Coronary artery (tissue), 2 donors: ENCODE measurements at regions not wholly inside any gene's neighbourhood (a gene's known extent, or its start where the extent isn't known, plus 50 kb on each side); places are given as distances from the start of the nearest gene placed in this dataset.
"Not testable (repeated sequence)": the region's sequence is repeated elsewhere in the genome, so short reads cannot be mapped to it uniquely, and the experiment has no call there.

Source experiments
- DNase-seq: peaks from one replicate; pipeline ENCODE4 v3.0.0-alpha.2; 2017; ENCODE audit warnings: low spot score
- H3K27ac ChIP-seq, 2 donors: fragments of 200-600 bp; sonication (generic); one replicate each; pipeline ENCODE4 v1.5.1; 2016 to 2019
- H3K4me3 ChIP-seq: fragments of 200-600 bp; sonication (generic); 2 replicates; pipeline ENCODE4 v1.5.1; 2016; ENCODE audit warnings: mild to moderate bottlenecking, moderate library complexity
- TF ChIP-seq, protein P1 (sequence below): fragments of 200-600 bp; sonication (generic); IDR thresholded peaks from one replicate; pipeline ENCODE4 v1.5.1; 2019; ENCODE audit warnings: antibody characterized with exemption

DNA sequence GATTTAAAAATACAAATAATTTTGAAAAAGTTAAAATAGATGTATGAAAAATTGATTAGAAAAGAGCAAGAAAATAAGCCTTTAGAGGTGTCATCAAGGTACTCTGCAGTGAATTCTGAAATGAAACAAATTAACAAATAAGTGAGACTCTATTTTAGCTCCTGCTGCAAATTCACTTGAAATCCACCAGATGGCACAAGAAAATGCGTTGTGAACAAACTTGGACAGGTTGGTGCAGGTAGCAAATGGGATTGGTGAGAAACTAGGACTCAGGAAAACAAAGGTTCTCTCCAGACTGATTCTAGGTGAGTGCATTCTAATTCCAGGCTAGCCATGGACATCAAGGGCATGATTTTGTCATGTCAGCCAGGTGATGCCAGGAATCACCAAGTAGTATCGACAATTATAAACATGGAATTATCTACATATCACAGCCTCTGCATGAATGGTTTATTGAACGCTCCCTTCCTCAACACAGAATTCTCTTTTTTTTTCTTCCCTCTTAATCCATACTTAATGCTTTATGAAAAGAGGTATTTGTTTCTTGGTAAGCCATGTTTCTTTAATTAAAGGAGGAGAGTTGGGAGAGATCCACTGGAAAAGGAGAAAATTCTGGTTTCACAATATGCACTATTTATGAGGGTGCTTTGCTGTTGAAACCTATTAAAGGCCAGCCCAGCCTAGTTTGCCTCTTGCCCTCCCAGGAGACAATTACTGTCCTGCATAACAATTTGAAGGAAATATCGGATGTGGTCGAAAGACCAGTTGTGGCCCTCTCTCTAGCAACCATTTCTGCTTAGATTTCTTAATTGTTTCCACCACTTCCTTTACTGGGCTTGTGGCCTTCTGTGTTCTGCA lies 118.1 kb downstream of the ZNF365 start:
- Histone ChIP-seq H3K4me3 (no peak overlapping the region), H3K27ac (no peak overlapping the region)
- TF ChIP-seq, protein P1, sequence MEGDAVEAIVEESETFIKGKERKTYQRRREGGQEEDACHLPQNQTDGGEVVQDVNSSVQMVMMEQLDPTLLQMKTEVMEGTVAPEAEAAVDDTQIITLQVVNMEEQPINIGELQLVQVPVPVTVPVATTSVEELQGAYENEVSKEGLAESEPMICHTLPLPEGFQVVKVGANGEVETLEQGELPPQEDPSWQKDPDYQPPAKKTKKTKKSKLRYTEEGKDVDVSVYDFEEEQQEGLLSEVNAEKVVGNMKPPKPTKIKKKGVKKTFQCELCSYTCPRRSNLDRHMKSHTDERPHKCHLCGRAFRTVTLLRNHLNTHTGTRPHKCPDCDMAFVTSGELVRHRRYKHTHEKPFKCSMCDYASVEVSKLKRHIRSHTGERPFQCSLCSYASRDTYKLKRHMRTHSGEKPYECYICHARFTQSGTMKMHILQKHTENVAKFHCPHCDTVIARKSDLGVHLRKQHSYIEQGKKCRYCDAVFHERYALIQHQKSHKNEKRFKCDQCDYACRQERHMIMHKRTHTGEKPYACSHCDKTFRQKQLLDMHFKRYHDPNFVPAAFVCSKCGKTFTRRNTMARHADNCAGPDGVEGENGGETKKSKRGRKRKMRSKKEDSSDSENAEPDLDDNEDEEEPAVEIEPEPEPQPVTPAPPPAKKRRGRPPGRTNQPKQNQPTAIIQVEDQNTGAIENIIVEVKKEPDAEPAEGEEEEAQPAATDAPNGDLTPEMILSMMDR = no peak
- no peak for DNase-seq

DNA sequence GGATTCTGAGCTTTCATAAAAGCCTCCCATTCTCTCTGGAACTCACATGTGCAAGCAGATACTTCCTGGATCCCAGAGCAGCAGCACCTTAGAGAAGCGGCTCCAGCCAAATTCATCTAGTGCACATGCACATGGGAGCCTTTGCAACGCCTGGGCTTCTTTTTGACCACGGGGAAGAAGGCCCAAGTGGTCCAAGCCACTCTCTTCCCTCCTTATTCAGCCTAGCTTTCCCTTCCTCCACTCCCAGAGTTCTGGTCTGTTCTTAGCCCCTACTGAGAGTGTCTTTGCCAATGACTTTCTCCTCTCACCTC lies 118.7 kb downstream of the ZNF365 start:
- Histone ChIP-seq H3K4me3 (no peak overlapping the region), H3K27ac (no peak overlapping the region)
- DNase-seq = no peak
- TF ChIP-seq, protein P1 = no peak

- no peak for DNase-seq
- H3K4me3 ChIP-seq = no peak overlapping the region
- no peak overlapping the region for H3K27ac ChIP-seq
- TF ChIP-seq, protein P1 = no peak
These were observed 122.8 kb downstream of the ZNF365 start for GRCh38 chr10:62496925-62497324.

- TF ChIP-seq, protein P1 = no peak
- DNase-seq = no peak
- no peak overlapping the region for H3K27ac ChIP-seq
- H3K4me3 ChIP-seq = no peak overlapping the region
These were observed 124.1 kb downstream of the ZNF365 start for GRCh38 chr10:62498271-62498670.

GRCh38 chr10:62500116-62500515 lies 125.9 kb downstream of the ZNF365 start:
- H3K4me3 ChIP-seq, DNase-seq, H3K27ac ChIP-seq: not testable (repeated sequence)

- DNase-seq = no peak
- Histone ChIP-seq H3K4me3 (no peak overlapping the region), H3K27ac (no peak overlapping the region)
- TF ChIP-seq, protein P1 = no peak
These were observed 127.4 kb downstream of the ZNF365 start for GRCh38 chr10:62501547-62501946.

DNA sequence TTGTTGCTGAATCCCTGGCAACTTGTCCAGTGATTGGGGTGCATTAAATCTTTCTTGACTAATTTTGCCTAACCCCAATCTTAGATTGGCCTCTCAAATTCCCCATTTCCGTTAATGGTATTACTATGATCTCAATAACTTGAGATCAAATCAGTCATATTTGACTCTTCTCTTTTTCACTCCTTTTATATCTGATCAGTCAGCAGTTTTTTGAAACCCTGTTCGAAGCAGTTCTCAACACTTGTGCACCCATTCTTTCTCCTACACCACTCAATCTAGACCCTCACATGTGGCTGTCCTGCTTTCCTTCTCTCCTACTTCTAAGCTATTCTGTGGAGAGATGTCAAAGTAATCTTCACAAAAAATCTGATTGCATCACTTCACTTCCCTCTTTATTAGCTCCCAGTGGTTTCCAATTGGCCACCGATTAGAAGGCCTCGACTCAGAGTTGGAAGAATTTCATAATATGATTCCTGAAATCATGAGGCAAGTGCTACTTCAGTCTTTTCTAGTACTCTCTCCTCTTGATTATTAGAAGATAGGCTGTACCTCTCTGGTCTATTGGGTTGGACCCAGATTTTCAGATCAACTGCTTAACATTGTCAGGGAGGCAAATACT lies 128.9 kb downstream of the ZNF365 start:
- no peak overlapping the region for H3K4me3 ChIP-seq
- no peak for DNase-seq
- TF ChIP-seq, protein P1 = no peak
- H3K27ac ChIP-seq = no peak overlapping the region
